ENCODE measurements at regions not wholly inside any gene's neighbourhood (a gene's known extent, or its start where the extent isn't known, plus 50 kb on each side); places are given as distances from the start of the nearest gene placed in this dataset.

- no peak for TF ChIP-seq CSRNP3 (CRISPR knock-in tag; IDR thresholded peaks at IDR 0.05)
Observed at GRCh38 chr18:78927616-78928015, 52.0 kb upstream of the SALL3 start (continued).

DNA sequence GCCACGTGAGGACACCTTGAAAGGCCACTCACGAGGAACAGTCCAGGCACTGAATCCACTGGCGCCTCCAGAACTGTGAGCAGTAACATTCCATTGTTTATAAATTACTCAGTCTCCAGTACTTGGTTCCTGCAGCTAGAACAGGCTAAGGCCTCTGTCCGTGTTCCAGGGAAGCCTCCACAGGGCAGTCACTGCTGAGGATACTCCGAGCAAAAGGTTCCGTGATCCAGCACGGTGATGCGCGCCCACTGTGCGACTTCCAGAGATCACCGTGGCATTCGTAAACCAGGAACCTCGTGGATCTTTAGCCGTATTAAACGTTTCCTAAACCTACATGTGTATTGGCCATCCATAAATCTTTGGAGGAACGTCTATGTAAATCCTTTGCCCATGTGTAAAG lies 51.5 kb upstream of the SALL3 start:
- no peak for ATAC-seq
- TF ChIP-seq, protein P1, sequence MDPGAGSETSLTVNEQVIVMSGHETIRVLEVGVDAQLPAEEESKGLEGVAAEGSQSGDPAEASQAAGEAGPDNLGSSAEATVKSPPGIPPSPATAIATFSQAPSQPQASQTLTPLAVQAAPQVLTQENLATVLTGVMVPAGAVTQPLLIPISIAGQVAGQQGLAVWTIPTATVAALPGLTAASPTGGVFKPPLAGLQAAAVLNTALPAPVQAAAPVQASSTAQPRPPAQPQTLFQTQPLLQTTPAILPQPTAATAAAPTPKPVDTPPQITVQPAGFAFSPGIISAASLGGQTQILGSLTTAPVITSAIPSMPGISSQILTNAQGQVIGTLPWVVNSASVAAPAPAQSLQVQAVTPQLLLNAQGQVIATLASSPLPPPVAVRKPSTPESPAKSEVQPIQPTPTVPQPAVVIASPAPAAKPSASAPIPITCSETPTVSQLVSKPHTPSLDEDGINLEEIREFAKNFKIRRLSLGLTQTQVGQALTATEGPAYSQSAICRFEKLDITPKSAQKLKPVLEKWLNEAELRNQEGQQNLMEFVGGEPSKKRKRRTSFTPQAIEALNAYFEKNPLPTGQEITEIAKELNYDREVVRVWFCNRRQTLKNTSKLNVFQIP (CRISPR knock-in tag; IDR thresholded peaks at IDR 0.05; ENCODE audit: borderline replicate concordance, low read depth): no peak
- TF ChIP-seq ZNF565 (CRISPR knock-in tag; conservative IDR thresholded peaks at IDR 0.05; ENCODE audit: low read depth) (no peak), BACH2 (CRISPR knock-in tag; IDR thresholded peaks at IDR 0.05; ENCODE audit: borderline replicate concordance) (no peak), ZC3H10 (CRISPR knock-in tag; IDR thresholded peaks at IDR 0.05) (no peak), ZNF8 (CRISPR knock-in tag; IDR thresholded peaks at IDR 0.05) (no peak), ZFP30 (CRISPR knock-in tag; IDR thresholded peaks at IDR 0.05) (no peak), TSHZ2 (CRISPR knock-in tag; IDR thresholded peaks at IDR 0.05) (no peak), CSRNP3 (CRISPR knock-in tag; IDR thresholded peaks at IDR 0.05) (no peak), ARNTL (CRISPR knock-in tag; IDR thresholded peaks at IDR 0.05; ENCODE audit: borderline replicate concordance, low read depth) (no peak), SNAI2 (CRISPR knock-in tag; IDR thresholded peaks at IDR 0.05) (no peak), TCF4 (CRISPR knock-in tag; IDR thresholded peaks at IDR 0.05; ENCODE audit: borderline replicate concordance) (no peak)

GRCh38 chr18:78929516-78929915 lies 50.1 kb upstream of the SALL3 start:
- no peak for TF ChIP-seq ZFP30 (CRISPR knock-in tag; IDR thresholded peaks at IDR 0.05)
- no peak for TF ChIP-seq TCF4 (CRISPR knock-in tag; IDR thresholded peaks at IDR 0.05; ENCODE audit: borderline replicate concordance)
- no peak for TF ChIP-seq ZC3H10 (CRISPR knock-in tag; IDR thresholded peaks at IDR 0.05)
- no peak for TF ChIP-seq ZNF70 (CRISPR knock-in tag; IDR thresholded peaks at IDR 0.05)
- TF ChIP-seq CSRNP3 (CRISPR knock-in tag; IDR thresholded peaks at IDR 0.05): no peak
- TF ChIP-seq ESRRG (CRISPR knock-in tag; IDR thresholded peaks at IDR 0.05): no peak
- TF ChIP-seq PPARA (CRISPR knock-in tag; IDR thresholded peaks at IDR 0.05; ENCODE audit: borderline replicate concordance): no peak
- TF ChIP-seq CSDC2 (CRISPR knock-in tag; IDR thresholded peaks at IDR 0.05): no peak
- no peak for TF ChIP-seq ZFP3 (CRISPR knock-in tag; IDR thresholded peaks at IDR 0.05)
- TF ChIP-seq ARNTL (CRISPR knock-in tag; IDR thresholded peaks at IDR 0.05; ENCODE audit: borderline replicate concordance, low read depth): no peak
- TF ChIP-seq SNAI2 (CRISPR knock-in tag; IDR thresholded peaks at IDR 0.05): no peak
- TF ChIP-seq ZNF8 (CRISPR knock-in tag; IDR thresholded peaks at IDR 0.05): no peak
- TF ChIP-seq ZNF565 (CRISPR knock-in tag; conservative IDR thresholded peaks at IDR 0.05; ENCODE audit: low read depth): no peak
- TF ChIP-seq BACH2 (CRISPR knock-in tag; IDR thresholded peaks at IDR 0.05; ENCODE audit: borderline replicate concordance): no peak
- TF ChIP-seq, protein P2, sequence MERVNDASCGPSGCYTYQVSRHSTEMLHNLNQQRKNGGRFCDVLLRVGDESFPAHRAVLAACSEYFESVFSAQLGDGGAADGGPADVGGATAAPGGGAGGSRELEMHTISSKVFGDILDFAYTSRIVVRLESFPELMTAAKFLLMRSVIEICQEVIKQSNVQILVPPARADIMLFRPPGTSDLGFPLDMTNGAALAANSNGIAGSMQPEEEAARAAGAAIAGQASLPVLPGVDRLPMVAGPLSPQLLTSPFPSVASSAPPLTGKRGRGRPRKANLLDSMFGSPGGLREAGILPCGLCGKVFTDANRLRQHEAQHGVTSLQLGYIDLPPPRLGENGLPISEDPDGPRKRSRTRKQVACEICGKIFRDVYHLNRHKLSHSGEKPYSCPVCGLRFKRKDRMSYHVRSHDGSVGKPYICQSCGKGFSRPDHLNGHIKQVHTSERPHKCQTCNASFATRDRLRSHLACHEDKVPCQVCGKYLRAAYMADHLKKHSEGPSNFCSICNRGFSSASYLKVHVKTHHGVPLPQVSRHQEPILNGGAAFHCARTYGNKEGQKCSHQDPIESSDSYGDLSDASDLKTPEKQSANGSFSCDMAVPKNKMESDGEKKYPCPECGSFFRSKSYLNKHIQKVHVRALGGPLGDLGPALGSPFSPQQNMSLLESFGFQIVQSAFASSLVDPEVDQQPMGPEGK (CRISPR knock-in tag; IDR thresholded peaks at IDR 0.05; ENCODE audit: borderline replicate concordance): no peak
- no peak for TF ChIP-seq GLIS3 (CRISPR knock-in tag; IDR thresholded peaks at IDR 0.05)
- no peak for TF ChIP-seq OSR1 (CRISPR knock-in tag; IDR thresholded peaks at IDR 0.05)
- TF ChIP-seq TSHZ2 (CRISPR knock-in tag; IDR thresholded peaks at IDR 0.05): no peak
- ATAC-seq: no peak
